HG02798 (cell line): ENCODE measurements at regions not wholly inside any gene's neighbourhood (a gene's known extent, or its start where the extent isn't known, plus 50 kb on each side); places are given as distances from the start of the nearest gene placed in this dataset.
"Not testable (repeated sequence)": the region's sequence is repeated elsewhere in the genome, so short reads cannot be mapped to it uniquely, and the experiment has no call there.

Experiments
- ATAC-seq: cut with Tn5 transposase; IDR thresholded peaks from one replicate; pipeline ENCODE4 v1.9.1; 2021; ENCODE audit warnings: mild to moderate bottlenecking; ENCODE audit not compliant: unreplicated experiment, poor library complexity

DNA sequence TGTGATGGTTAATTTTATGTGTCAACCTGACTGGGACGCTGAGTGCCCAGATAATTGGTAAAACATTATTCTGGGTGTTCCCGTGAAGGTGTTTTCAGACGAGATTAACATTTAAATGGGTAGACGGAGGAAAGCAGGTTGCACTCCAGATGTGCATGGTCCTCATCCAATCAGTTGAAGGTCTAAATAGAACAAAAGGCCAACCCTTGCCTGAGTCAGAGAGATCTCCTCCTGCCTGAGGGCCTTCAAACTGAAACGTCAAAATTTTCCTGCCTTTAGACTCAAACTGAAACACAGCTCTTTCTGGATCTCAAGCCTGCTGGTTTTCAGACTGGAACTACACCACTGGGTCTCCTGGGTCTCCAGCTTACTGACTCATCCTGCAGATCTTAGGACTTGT lies 73.5 kb downstream of the NPIPA8 start:
- not testable (repeated sequence) for ATAC-seq

DNA sequence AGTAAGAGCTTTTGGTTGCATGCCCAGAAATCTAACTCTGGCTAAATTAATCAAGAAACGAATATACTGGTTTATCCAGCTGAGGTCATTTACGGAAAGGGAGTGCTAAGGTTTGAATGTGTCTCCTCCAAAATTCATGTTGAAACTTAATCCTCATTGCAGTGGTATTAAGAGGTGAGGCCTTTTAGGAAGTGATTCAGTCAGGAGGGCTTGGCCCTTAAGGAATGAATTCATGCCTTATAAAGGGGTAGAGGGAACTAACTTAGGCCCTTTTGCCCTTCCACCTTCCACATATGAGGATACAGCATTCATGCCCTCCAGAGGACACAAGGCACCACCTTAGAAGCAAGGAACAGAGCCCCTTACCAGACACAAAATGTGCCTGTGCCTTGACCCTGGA lies 74.7 kb downstream of the NPIPA8 start:
- not testable (repeated sequence) for ATAC-seq

DNA sequence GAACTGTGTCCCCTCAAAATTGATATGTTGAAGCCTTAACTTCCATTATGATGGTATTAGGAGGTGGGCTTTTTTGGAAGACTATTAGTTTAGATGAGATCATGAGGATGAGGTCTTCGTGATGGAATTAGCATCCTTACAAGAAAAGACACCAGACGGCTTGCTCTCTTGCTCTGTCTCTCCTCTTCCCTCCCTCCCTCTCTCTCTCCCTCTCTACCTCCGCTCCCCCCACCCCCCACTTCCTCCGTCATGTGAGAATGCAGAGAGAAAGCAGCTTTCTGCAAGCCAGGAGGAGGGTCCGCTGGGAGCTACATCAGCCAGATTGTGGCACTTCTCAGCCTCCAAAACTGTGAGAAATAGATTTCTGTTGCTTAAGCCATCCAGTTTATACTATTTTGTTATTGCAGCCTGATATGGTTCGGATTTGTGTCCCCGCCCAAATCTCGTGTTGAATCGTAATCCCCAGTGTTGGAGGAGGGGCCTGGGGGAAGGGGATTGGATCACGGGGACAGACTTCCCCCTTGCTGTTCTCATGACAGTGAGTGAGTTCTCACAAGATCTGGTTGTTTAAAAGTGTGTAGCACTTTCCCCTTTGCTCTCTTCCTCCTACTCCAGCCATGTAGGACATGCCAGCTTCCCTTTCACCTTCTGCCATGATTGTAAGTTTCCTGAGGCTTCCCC lies 76.9 kb downstream of the NPIPA8 start:
- not testable (repeated sequence) for ATAC-seq

DNA sequence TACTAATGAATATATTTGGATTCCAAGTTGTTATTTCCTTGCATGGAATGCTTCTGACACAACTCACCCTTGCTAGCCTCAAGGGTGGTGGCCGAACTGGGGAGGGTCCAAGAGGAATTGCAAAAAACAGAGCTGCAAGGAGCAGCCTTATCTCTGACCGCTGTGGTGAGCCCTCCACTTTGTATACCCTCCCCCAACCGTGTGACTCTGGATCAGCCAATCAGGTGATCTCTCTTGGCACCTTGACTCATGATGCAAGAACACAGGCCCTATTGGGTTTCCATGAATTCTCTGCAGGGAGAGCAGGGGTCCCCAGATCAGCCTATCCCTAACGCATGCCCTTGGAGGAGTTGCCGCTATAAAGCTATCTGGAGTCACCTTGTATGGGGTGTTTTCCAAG lies 83.6 kb downstream of the NPIPA8 start:
- ATAC-seq: not testable (repeated sequence)

DNA sequence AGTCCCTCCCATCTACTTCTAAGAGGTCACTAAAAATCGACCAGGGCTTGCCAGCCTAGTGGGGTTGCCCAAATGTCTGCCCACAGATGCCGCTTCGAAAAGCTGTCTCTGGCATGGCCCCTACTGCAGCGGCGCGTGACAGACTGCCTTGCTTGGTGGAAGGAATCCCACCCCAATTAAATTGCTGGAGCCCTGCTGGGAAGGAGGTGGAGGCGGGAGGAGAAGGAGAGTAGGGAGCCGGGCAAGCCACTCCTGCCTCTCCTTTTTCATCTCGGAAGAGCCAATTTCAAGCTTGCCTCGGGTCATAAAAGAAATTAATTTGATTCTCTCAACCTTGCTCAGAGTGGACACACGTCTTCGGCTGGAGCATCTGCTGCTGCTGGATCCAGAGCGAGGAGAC lies 106.0 kb downstream of the NPIPA8 start:
- ATAC-seq: not testable (repeated sequence)

DNA sequence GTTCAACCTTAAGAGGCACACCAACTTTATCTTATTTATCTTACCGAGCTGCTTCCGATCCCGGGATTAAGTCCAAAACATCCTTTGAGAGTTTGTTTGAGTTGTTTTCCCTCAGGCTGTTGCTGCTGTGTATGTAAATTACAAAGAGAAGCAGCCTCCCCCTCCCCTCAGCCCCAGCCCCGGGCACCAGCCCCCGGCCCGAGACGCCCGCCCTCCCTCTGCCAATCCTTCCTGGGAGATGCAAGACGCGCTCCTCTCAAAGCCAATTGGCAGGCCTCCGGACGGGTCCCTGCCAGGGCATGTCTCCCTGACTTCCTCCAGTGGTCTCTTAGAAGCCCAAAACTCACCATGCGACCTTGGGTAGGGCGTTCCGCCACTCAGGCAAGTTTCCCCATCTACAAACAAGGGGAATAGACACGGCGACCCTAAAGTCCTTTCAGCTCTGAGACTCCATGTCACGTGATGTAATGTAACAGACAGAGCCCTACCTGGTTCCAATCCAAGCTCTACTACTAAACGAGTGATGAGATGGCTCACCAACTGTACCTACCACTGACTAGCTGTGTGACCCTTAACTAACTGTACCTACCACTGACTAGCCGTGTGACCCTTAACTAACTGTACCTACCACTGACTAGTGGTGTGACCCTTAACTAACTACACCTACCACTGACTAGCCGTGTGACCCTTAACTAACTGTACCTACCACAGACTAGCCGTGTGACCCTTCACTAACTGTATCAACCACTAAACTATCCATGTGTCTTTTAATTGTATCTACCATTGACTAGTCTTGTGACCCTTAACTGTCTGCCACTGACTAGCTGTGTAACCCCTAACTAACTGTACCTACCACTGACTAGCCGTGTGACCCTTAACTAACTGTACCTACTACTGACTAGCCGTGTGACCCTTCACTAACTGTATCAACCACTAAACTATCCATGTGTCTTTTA lies 114.2 kb downstream of the NPIPA8 start:
- not testable (repeated sequence) for ATAC-seq

DNA sequence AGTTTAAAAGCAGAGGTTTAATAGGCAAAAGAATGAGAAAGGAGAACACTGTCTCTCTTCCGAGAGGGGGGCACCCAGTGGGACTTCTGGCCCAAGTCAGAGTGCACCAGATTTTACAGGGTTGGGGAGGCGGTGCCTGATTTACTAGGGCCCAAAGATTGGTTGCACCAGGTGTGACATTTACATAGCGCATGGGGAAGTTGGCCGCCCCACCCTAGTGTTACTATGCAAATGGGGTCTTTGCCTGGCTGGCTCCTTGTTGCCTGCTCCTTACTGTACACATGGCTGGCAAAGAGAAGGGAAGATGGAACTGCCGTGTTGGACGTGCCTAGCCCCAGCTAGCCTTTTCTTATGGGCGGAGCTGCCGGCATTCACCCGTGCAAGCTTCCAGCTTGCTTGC lies 118.8 kb downstream of the NPIPA8 start:
- not testable (repeated sequence) for ATAC-seq

DNA sequence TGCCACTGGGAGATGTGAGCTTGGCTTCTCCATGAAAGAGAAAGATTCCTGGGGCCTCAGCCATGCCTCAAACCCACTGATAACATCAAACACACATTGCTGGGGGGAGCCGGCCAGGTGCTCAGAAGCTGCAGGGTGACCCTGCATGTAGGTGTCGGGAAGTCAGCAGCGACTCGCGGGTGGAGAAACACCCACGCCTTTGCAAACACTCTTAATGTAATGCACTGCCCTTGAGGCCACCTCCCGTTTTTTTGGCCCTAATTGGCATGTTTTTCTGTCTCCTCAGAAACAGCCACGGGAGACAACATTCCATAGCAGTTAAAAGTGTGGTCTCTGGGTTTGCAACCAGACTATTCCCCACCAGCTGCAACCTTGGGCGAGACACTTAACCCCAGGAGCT lies 119.7 kb downstream of the NPIPA8 start:
- ATAC-seq: not testable (repeated sequence)

DNA sequence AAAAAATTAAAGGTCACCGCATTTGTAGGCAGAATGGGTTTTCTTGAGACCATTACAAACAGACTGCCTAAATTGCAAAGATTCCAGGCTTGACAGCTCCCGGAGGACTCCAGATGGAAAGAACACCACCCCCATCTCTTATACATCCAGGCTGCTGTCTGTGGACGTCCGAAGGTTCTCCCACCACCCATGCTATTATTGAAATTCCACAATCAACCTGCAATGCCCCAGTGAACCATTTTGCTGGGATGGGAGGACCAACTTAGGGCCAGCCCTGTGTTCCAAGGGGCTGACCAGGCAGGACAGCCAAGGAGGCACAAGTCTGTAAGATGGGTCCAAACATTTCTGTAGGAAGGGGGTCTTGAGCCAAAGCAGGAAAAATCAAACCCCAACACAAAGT lies 122.7 kb downstream of the NPIPA8 start:
- not testable (repeated sequence) for ATAC-seq

DNA sequence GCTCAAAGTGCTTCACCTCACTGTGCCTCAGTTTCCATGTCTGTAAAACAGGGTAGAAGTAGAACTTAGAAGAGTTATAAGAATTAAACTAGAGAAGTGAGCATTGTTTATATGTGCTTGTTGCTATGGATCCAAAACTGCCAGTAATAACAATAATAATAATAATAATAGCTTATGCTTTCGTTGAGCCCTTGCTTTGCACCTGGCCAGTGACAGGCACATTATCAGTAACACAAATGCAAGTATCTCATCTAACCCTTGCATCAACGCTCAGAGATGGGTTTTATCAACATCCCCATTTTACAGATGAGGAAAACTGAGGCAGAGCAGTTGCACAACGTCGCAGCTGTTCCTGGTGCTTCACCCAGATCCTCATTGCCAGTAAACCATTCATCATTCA lies 125.0 kb downstream of the NPIPA8 start:
- ATAC-seq: not testable (repeated sequence)

DNA sequence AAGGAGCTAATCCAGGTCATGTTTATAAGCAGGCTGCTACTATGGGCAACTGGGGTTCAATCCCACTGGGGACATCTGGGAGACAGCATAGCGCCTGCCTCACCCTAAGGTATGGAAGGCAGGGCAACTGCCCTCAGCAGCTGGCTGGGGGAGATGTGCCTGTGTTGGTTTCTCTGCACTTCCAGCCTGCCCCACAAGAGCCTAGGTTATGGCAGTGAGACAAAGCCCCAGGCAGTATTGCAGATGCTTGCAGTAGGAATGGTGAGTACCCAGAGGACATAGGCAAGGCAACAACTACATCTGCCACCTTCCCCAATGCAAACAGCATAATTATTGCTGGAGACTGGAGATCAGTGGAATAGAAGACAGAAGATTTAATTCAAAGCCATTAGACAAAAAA lies 131.8 kb downstream of the NPIPA8 start:
- not testable (repeated sequence) for ATAC-seq

DNA sequence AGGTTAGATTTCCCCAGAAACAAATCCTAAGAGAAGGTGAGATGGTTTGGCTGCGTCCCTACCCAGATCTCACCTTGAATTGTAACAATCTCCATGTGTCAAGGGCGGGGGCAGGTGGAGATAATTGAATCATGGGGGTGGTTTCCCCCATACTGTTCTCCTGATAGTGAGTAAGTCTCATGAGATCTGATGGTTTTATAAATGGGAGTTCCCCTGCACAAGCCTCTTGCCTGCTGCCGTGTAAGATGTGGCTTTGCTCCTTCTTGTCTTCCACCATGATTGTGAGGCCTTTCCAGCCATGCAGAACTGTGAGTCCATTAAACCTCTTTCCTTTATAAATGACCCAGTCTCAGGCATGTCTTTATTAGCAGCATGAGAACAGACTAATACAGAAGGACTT lies 132.2 kb downstream of the NPIPA8 start:
- ATAC-seq: not testable (repeated sequence)

DNA sequence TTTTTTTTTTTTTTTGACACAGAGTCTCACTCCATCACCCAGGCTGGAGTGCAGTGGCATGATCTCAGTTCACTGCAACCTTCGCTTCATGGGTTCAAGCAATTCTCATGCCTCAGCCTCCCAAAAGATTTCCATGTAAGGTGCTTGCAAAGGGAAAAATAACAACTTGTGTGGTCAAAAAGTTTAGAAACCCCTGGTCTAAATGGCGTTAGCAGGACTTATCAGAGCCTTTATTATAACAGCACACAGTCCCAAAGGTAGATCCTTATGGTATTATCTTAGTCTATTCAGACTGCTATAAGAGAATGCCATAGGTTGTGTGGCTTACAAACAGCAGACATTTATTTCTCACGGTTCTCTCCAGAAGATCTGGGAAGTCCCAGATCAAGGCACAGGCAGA lies 135.0 kb downstream of the NPIPA8 start:
- ATAC-seq: not testable (repeated sequence)

DNA sequence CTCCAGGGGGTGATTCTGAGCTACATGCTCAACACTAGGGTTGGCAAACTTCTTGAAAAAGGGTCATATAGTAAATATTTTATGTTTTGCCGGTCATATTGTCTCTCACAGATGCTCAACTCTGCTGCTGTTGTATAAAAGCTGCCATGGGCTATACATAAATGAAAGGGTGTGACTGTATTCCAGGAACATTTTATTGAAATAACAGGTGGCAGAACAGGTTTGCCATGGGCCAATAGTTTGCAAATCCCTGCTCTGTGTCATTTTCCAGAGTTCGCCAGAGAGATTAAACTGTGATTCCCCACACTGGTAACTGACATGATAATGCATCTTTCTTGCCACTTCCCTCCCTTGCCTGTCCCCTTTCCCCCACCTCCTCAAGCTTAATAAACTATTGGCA lies 144.1 kb downstream of the NPIPA8 start:
- ATAC-seq: not testable (repeated sequence)

DNA sequence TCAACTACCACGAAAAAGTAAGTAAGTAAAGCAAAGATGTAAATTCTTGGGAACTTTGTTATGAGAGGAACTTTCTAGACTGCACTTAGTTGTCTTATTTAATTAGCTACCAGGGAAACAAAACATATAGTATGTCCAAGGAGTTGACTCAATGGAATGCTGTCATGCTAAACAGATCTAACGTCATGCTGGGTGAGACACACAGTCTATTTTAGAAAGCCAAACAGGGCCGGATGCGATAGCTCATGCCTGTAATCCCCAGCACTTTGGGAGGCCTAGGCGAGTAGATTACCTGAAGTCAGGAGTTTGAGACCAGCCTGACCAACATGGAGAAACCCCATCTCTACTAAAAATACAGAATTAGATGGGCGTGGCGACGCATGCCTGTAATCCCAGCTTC lies 146.4 kb downstream of the NPIPA8 start:
- not testable (repeated sequence) for ATAC-seq

DNA sequence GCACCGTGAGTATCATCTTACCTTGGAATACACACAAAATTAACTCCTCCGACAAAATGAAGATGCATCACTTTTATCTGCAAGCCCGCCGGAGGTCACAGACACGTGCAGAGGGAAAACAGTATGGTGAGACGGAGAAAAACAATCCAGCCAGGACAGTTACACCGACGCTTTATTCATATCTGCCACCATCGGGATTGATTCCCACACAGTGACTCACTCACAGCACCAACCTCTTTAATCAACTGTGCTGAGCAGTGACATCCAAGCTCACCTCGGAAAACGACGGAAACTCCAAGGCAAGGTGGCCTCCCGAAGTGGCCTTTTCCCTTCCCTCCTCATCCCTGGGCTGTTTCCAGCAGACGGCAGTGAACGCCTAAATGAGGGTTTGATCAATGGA lies 151.8 kb downstream of the NPIPA8 start:
- ATAC-seq: not testable (repeated sequence)

DNA sequence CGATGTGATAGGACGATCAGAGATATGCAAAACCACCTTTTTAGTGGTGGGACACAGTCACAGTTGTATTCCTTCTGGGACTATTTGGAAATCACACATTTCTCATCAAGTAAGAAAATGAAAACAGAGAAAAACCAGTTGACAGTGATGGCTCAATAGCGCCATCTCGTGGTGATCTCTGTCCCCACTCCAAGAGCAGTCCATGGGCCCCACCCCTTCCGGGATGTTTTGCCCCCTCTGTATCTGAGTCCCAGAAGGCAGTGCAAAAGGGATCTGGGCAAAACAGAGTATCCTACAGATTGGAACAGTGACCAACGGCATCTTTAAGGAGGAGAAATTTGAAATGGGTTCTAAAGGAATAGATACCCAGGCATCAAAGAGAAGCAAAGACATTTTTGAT lies 155.5 kb downstream of the NPIPA8 start:
- not testable (repeated sequence) for ATAC-seq

DNA sequence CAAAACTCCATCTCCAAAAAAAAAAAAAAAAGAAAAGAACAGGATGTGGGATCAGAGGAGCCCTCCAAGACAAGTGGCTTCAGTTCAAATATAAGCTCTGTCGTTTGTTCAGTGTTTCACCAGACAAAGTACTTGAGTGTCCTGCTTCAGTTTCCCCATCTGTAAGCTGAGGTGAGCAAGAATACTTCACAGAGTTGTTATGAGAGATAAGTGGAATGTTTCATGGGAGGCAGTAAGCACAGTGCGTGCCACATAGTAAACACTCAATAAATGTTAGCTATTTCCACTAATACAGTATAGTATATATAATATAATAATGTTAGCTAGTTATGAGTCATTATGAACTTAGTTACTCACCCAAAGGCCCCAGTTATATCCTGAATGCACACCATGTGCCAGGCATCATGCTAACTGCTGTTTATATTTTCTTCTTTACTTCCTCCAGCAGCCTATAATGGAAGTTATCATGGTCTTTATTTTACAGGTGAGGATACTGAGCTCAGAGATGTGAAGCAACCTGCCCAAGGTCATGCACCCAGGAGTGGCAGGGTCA lies 162.5 kb downstream of the NPIPA8 start:
- not testable (repeated sequence) for ATAC-seq

DNA sequence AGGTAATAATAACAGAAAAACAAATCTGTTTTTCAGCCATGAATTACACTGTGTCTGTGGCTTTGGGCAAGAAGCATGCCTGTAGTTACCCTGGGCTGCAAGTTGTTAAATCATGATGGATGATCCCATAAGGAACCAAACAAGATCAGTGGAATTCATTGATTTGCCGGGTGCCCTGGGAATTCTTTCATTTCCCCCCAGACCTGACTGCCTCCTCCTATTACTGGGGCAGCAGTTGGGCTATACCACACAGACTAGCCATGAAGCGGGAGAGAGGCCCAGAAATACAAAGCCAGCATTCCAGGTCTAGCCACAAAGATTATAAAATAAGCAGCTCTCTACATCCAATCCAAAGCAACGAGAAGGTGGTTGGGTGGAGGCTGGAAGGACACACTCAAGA lies 174.2 kb downstream of the NPIPA8 start:
- ATAC-seq: not testable (repeated sequence)

DNA sequence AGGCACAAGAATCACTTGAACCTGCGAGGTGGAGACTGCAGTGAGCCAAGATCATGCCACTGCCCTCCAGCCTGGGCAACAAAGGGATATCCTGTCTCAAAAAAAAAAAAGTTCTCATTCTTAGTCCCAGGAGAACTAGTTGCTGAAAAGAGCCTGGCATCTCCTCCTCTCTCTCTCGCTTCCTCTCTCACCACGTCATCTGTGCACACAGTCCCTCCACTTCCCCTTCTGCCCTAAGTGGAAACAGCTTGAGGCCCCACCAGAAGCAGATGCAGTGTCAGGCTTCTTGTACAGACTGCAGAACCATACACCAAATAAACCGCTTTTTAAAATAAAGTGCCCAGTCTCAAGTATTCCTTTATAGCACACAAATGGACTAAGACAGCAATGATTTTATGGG lies 175.3 kb downstream of the NPIPA8 start:
- ATAC-seq: not testable (repeated sequence)

DNA sequence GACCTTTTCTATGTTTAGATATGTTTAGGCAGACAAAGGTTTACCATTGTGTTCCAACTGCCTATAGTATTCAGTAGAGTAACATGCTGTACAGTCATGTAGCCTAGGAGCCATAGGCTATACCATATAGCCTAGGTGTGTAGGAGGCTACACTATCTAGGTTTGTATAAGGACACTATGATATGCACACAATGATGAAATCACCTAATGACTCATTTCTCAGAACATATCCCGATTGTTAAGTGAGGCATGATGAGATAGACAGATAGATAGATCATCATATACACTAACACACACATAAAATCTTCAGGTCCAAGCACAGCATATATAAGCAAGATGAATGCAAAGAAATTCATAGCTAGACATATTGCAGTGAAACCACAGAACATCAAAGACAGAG lies 177.4 kb downstream of the NPIPA8 start:
- not testable (repeated sequence) for ATAC-seq
